Esophagus squamous epithelium (tissue), 5 donors: ENCODE measurements at regions not wholly inside any gene's neighbourhood (a gene's known extent, or its start where the extent isn't known, plus 50 kb on each side); places are given as distances from the start of the nearest gene placed in this dataset.
"Not testable (repeated sequence)": the region's sequence is repeated elsewhere in the genome, so short reads cannot be mapped to it uniquely, and the experiment has no call there.

Source experiments
- DNase-seq: peaks from one replicate; lab custom pipeline; 2025; lab: John Stamatoyannopoulos, UW
- H3K27ac ChIP-seq, 4 donors: fragments of 200-600 bp; sonication (generic); one replicate each; pipeline ENCODE4 v1.5.1; 2016 to 2019; ENCODE audit warnings: mild to moderate bottlenecking in 1 of 4
- H3K27me3 ChIP-seq, 4 donors: fragments of 200-600 bp; sonication (generic); 1 replicate in 3 of 4; 2 replicates in 1 of 4; pipeline versions ENCODE4 v1.5.1 to v1.6.0; 2017 to 2021; ENCODE audit warnings: antibody characterized with exemption in 1 of 4
- H3K36me3 ChIP-seq, 3 donors: fragments of 200-600 bp; sonication (generic); one replicate each; pipeline ENCODE4 v1.5.1; 2016 to 2019
- H3K4me1 ChIP-seq, 3 donors: fragments of 200-600 bp; sonication (generic); one replicate each; pipeline ENCODE4 v1.5.1; 2017 to 2019
- H3K4me3 ChIP-seq, 4 donors: fragments of 200-600 bp; sonication (generic); 1 replicate in 3 of 4; 2 replicates in 1 of 4; pipeline ENCODE4 v1.5.1; 2016 to 2019; ENCODE audit warnings: mild to moderate bottlenecking in 2 of 4, moderate library complexity in 1 of 4
- H3K9me3 ChIP-seq, 3 donors: fragments of 200-600 bp; sonication (generic); one replicate each; pipeline ENCODE4 v1.5.1; 2016 to 2019
- POLR2A ChIP-seq, 4 donors: fragments of 450-650 bp; IDR thresholded peaks; one replicate each; pipeline ENCODE4 v1.6.1; 2017; ENCODE audit warnings: antibody characterized with exemption in 4 of 4, mild to moderate bottlenecking in 4 of 4, moderate library complexity in 3 of 4
- WGBS, 2 donors: methylation state at CpG; one replicate each; pipeline ENCODE4 v1.1.5; 2018; 5-methylcytosine and 5-hydroxymethylcytosine counted together
- intact Hi-C: fragments of 100-400 bp; cut with DNase I; formaldehyde crosslinking; loops from one replicate; pipeline ENCODE4 v1.15.0; 2022
- TF ChIP-seq, protein P1 (sequence below), 6 experiments: fragments of 450-650 bp in 4 of 6; fragments of 200-600 bp in 2 of 6; sonication (generic) in 2 of 6; IDR thresholded peaks; one replicate each; pipeline ENCODE4 v1.5.1; 2016 to 2019; ENCODE audit warnings: antibody characterized with exemption in 6 of 6, mild to moderate bottlenecking in 4 of 6, moderate library complexity in 4 of 6
- donor health status: DM: yes; HTN: yes; CAD: no.

DNA sequence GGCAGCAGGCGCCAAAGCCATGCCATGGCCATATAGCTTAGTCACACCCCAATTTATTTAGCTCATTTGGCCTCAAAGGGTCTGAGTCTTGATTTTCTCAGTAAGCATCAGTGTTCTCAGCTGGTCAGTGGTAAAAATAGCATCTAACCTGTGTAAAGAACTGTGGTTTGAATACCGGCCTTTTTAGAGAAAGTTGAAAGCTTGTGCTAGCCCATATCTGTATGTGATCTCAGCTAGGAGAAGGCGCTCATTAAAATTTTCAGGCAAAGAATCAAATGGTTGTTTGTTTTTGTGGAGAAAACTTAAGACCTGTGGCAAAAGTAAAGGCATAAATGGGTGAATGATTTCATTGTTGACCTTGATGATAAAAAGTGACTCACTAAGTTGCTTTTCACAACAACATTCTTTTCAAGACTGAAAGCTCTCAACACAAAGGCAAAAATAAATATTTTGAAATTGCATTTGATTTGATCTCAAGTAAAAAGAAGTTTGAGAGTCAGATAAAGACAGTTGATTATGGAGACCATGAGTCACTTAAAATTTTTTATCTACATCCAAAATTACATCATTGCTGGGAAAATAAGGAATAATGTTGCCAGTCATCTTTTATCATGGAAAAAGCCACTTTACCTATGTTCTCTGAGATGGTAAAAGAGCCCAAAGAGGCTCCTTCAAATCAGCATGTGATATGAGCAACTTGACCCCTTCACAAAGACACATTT lies 128.5 kb upstream of the RGS6 start:
- Histone ChIP-seq H3K4me3 (no peak overlapping the region), H3K36me3 (no peaks in the 10 kb centered on the region), H3K9me3 (no peaks in the 10 kb centered on the region), H3K27me3 (peaks cover 0 to 3% (median 0%) of the 10 kb centered on the region in 4 donors), H3K4me1 (no peaks in the 10 kb centered on the region), H3K27ac (no peak overlapping the region)
- intact Hi-C loops = no loop called here
- WGBS, 2 donors = 63 to 85% methylated on average over 3 of the region's 3 CpGs
- TF ChIP-seq, protein P1, sequence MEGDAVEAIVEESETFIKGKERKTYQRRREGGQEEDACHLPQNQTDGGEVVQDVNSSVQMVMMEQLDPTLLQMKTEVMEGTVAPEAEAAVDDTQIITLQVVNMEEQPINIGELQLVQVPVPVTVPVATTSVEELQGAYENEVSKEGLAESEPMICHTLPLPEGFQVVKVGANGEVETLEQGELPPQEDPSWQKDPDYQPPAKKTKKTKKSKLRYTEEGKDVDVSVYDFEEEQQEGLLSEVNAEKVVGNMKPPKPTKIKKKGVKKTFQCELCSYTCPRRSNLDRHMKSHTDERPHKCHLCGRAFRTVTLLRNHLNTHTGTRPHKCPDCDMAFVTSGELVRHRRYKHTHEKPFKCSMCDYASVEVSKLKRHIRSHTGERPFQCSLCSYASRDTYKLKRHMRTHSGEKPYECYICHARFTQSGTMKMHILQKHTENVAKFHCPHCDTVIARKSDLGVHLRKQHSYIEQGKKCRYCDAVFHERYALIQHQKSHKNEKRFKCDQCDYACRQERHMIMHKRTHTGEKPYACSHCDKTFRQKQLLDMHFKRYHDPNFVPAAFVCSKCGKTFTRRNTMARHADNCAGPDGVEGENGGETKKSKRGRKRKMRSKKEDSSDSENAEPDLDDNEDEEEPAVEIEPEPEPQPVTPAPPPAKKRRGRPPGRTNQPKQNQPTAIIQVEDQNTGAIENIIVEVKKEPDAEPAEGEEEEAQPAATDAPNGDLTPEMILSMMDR (IDR thresholded peaks at IDR 0.05) = no peak
- TF ChIP-seq POLR2A (IDR thresholded peaks at IDR 0.05) = no peak
- DNase-seq = no peak

DNA sequence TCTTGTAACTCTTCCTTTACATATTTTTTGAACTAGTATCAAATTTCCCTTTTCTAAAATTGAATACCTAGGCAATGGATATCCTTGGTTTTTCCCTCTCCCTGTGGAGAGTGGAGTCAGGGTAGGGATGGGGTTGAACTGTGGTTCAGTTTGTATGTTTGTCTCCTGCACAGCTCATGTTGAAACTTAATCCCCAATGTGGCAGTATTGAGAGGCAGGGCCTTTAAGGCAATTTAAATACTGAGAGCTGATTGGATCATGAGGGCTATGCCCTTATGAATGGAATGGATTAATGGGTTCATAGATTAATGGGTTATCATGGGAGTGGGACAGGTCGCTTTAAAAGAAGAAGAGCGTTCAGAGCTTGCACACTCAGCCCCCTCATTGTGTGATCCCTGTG lies 127.2 kb upstream of the RGS6 start:
- no peaks in the 10 kb centered on the region for H3K9me3 ChIP-seq
- H3K27me3 ChIP-seq = peaks cover 0 to 3% (median 0%) of the 10 kb centered on the region in 4 donors
- DNase-seq = no peak
- intact Hi-C loops = no loop called here
- 82 to 86% methylated on average over 2 of the region's 2 CpGs for WGBS, 2 donors
- H3K4me3 ChIP-seq = no peak overlapping the region
- no peaks in the 10 kb centered on the region for H3K4me1 ChIP-seq
- H3K27ac ChIP-seq = no peak overlapping the region
- no peaks in the 10 kb centered on the region for H3K36me3 ChIP-seq
- TF ChIP-seq POLR2A (IDR thresholded peaks at IDR 0.05) = no peak
- TF ChIP-seq, protein P1 (IDR thresholded peaks at IDR 0.05) = no peak

DNA sequence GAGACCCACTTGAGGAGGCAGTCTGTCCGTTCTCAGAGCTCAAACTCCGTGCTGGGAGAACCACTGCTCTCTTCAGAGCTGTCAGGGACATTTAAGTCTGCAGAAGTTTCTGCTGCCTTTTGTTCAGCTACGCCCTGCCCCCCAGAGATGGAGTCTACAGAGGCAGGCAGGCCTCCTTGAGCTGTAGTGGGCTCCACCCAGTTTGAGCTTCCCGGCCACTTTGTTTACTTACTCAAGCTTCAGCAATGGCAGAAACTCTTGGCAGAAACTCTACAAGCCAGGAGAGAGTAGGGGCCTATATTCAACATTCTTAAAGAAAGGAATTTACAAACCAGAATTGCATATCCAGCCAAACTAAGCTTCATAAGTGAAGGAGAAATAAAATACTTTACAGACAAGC lies 125.2 kb upstream of the RGS6 start:
- H3K9me3 ChIP-seq, H3K36me3 ChIP-seq, DNase-seq, intact Hi-C loops, H3K27ac ChIP-seq, H3K27me3 ChIP-seq, H3K4me3 ChIP-seq, H3K4me1 ChIP-seq: not testable (repeated sequence)
- WGBS, 2 donors = 20 to 58% methylated on average over 1 to 2 of the region's 4 CpGs

DNA sequence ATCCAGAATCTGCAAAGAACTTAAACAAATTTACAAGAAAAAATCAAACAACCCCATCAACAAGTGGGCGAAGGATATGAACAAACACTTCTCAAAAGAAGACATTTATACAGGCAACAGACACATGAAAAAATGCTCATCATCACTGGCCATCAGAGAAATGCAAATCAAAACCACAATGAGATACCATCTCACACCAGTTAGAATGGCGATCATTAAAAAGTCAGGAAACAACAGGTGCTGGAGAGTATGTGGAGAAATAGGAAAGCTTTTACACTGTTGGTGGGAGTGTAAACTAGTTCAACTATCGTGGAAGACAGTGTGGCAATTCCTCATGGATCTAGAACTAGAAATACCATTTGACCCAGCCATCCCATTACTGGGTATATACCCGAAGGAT lies 121.4 kb upstream of the RGS6 start:
- H3K36me3 ChIP-seq, DNase-seq, intact Hi-C loops, H3K9me3 ChIP-seq, H3K4me1 ChIP-seq, H3K27ac ChIP-seq, H3K27me3 ChIP-seq, H3K4me3 ChIP-seq: not testable (repeated sequence)
- 78 to 86% methylated on average over 4 of the region's 4 CpGs for WGBS, 2 donors

DNA sequence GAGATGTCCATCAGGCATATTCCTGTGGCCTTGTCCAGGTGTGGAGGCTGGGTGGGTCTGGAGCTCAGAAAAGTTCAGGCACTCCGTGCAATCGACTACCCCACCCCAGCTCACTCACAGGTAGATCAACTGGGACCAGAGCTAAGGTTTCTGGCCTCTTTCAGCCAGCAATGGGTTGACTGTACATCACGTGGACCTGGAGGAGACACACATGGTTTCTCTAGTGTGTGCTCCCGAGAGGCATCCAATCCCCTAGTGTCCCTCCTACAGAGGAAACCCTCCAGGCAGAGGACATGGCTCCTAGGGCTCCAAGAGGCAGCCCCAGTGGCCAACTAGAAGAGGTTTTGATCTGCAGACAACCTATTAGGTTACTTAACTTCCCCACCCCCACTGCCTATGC lies 119.5 kb upstream of the RGS6 start:
- no peaks in the 10 kb centered on the region for H3K4me1 ChIP-seq
- intact Hi-C loops = no loop called here
- no peak overlapping the region for H3K27ac ChIP-seq
- no peaks in the 10 kb centered on the region for H3K27me3 ChIP-seq
- no peaks in the 10 kb centered on the region for H3K36me3 ChIP-seq
- no peak overlapping the region for H3K4me3 ChIP-seq
- DNase-seq = no peak
- no peaks in the 10 kb centered on the region for H3K9me3 ChIP-seq
- 53 to 61% methylated on average over 2 to 4 of the region's 4 CpGs for WGBS, 2 donors
- TF ChIP-seq POLR2A (IDR thresholded peaks at IDR 0.05) = no peak
- TF ChIP-seq, protein P1 (IDR thresholded peaks at IDR 0.05) = no peak

DNA sequence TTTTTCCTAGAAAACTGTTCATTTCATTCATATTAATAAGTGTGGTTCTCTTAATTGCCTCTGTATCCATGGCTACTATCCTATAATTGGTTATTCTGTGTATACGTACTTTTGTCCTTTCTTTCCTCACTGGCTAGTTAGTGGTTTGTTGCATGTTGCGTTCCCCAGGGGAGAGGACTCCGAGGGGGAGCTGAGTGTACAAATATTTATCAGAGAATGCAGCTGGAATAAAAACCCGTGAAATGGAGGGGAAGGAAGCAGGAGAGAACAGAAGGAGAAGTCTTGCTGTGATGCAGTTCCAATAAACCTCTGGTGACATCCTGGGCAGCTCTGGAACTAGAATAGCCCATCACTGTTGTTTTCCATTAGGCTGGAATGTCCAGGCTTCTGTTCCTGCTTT lies 117.1 kb upstream of the RGS6 start:
- no peaks in the 10 kb centered on the region for H3K36me3 ChIP-seq
- intact Hi-C loops = no loop called here
- H3K27ac ChIP-seq = no peak overlapping the region
- H3K27me3 ChIP-seq = no peaks in the 10 kb centered on the region
- H3K9me3 ChIP-seq = no peaks in the 10 kb centered on the region
- H3K4me3 ChIP-seq = no peak overlapping the region
- no peak for DNase-seq
- H3K4me1 ChIP-seq = no peaks in the 10 kb centered on the region
- TF ChIP-seq POLR2A (IDR thresholded peaks at IDR 0.05) = no peak
- TF ChIP-seq, protein P1 (IDR thresholded peaks at IDR 0.05) = no peak
- 30 to 33% methylated on average over 2 to 3 of the region's 4 CpGs for WGBS, 2 donors
